ENCODE measurements at regions not wholly inside any gene's neighbourhood (a gene's known extent, or its start where the extent isn't known, plus 50 kb on each side); places are given as distances from the start of the nearest gene placed in this dataset.

DNA sequence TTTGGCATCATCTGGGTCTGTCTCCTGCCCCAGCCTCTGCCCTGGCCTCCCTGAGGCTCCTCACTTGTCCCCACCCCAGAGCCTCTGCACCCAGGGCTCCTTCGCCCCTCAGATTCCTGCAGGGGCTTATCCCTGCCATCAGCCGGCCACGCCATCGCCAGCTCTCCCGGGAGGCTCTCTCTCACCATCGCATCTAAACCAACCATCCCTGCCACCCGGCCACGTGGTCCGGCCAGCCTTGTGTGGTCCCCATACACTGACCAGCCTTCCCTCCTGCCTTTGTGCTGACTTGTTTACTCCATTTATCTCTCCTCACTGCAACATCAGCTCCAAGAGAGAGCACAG, 134.3 kb upstream of the IQSEC1 start:
- WGBS, 2 donors (ENCODE audit: low coverage in 1 of 2): 80 to 85% methylated on average over 1 to 9 of the region's 9 CpGs

DNA sequence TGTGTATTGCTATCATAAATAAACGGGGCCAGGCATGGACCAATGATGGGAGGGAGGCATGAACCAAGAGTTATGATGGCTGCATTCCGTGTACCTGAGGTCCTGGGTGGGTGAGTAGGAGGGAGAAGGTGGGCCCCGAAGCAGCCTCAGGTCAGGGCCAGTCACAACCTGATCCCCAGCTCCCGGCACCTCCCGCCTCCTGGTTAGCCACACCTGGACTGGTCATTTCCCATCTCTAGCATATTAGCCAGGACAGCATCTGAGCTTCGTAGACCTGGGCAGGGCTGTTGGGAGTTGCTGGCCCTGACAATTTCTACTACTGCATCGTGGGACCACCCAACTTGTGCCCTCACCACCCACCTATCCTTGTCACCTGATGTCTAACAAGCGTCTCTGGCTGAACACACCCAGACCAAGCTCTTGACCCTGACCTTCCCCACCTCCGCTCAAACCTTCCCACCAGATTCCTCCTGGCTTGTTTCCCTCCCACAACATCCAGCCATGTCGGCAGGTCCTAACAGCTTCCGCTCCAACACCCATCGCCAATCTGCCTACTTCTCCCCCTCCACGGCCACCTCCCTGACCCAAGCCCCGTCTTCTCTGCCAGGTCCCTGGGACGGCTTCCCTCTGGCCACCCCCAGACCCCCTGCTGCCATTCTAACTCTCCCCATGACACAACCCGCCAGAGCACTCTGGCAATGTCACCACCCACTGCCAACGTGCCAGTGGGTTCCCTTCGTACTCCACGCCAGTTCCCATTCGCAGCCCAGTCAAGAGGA, 133.8 kb upstream of the IQSEC1 start:
- Histone ChIP-seq H3K9me3 (no peaks in the 10 kb centered on the region), H3K27me3 (peaks cover 67% of the 10 kb centered on the region)
- 57 to 74% methylated on average over 9 to 13 of the region's 20 CpGs for WGBS, 2 donors (ENCODE audit: low coverage in 1 of 2)

More for the DNA sequence above, 134.3 kb upstream of the IQSEC1 start:
- Histone ChIP-seq H3K27me3 (peaks cover 63% of the 10 kb centered on the region), H3K4me1 (no peaks in the 10 kb centered on the region), H3K36me3 (no peaks in the 10 kb centered on the region), H3K4me3 (no peak overlapping the region), H3K9me3 (no peaks in the 10 kb centered on the region), H3K27ac (no peak overlapping the region)
- ATAC-seq: no peak
- TF ChIP-seq POLR2AphosphoS5 (IDR thresholded peaks at IDR 0.05) (no peak), EP300 (IDR thresholded peaks at IDR 0.05) (no peak), CTCF (IDR thresholded peaks at IDR 0.05) (no peak), POLR2A (IDR thresholded peaks at IDR 0.05) (no peak)

DNA sequence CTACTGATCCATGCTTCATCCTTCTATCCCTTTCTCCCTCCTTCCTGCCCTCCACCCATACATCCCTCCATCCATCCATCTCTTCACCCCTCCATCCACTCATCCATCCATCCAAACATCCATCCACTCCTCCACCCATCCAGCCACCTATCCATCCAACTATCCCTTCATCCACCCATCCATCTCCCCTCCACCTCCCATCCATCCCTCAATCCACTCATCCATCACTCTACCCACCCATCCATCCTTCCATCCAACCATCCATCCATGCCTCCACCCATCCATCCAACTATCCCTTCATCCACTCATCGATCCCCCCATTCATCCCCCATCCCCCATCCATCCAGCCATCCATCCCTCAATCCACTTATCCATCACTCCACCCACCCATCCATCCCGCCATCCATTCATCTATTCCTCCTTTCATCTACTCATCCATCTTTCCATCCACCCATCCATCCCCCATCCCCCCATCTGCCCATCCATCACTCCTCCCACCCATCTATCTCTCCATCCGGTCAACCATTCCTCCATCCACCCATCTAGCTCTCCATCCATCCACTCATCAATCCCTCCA, 132.4 kb upstream of the IQSEC1 start:
- Histone ChIP-seq H3K27me3 (peaks cover 77% of the 10 kb centered on the region), H3K27ac (no peak overlapping the region), H3K4me1 (no peaks in the 10 kb centered on the region), H3K36me3 (no peaks in the 10 kb centered on the region), H3K4me3 (no peak overlapping the region), H3K9me3 (no peaks in the 10 kb centered on the region)
- ATAC-seq: no peak
- 90 to 93% methylated on average over 3 of the region's 3 CpGs for WGBS, 2 donors (ENCODE audit: low coverage in 1 of 2)
- no peak for TF ChIP-seq POLR2A (IDR thresholded peaks at IDR 0.05)
- TF ChIP-seq CTCF (IDR thresholded peaks at IDR 0.05): no peak
- TF ChIP-seq POLR2AphosphoS5 (IDR thresholded peaks at IDR 0.05): no peak
- no peak for TF ChIP-seq EP300 (IDR thresholded peaks at IDR 0.05)

More for the DNA sequence above, 133.8 kb upstream of the IQSEC1 start:
- TF ChIP-seq CTCF (IDR thresholded peaks at IDR 0.05): no peak
- no peak for TF ChIP-seq EP300 (IDR thresholded peaks at IDR 0.05)
- no peak for TF ChIP-seq POLR2A (IDR thresholded peaks at IDR 0.05)
- TF ChIP-seq POLR2AphosphoS5 (IDR thresholded peaks at IDR 0.05): no peak
- Histone ChIP-seq H3K36me3 (no peaks in the 10 kb centered on the region), H3K4me3 (no peak overlapping the region), H3K27ac (no peak overlapping the region), H3K4me1 (no peaks in the 10 kb centered on the region)
- no peak for ATAC-seq

- peaks cover 88% of the 10 kb centered on the region for H3K27me3 ChIP-seq
- ATAC-seq: no peak
- 3% methylated on average over 5 of the region's 34 CpGs; no CpG with 5 or more reads in 1 of the 2 donors for WGBS, 2 donors (ENCODE audit: low coverage in 1 of 2)
These were observed 130.9 kb upstream of the IQSEC1 start for GRCh38 chr3:13204177-13204581.

More at GRCh38 chr3:13204177-13204581, 130.9 kb upstream of the IQSEC1 start:
- H3K27ac ChIP-seq: no peak overlapping the region
- no peaks in the 10 kb centered on the region for H3K9me3 ChIP-seq
- H3K36me3 ChIP-seq: no peaks in the 10 kb centered on the region
- TF ChIP-seq EP300 (IDR thresholded peaks at IDR 0.05) (no peak), POLR2A (IDR thresholded peaks at IDR 0.05) (no peak), POLR2AphosphoS5 (IDR thresholded peaks at IDR 0.05) (no peak), CTCF (IDR thresholded peaks at IDR 0.05) (no peak)
- no peaks in the 10 kb centered on the region for H3K4me1 ChIP-seq
- no peak overlapping the region for H3K4me3 ChIP-seq

All from gastroesophageal sphincter (tissue), 4 donors.